HG03558 (cell line): ENCODE measurements at regions not wholly inside any gene's neighbourhood (a gene's known extent, or its start where the extent isn't known, plus 50 kb on each side); places are given as distances from the start of the nearest gene placed in this dataset.
"Not testable (repeated sequence)": the region's sequence is repeated elsewhere in the genome, so short reads cannot be mapped to it uniquely, and the experiment has no call there.

Experiments used
- ATAC-seq: cut with Tn5 transposase; IDR thresholded peaks from one replicate; pipeline ENCODE4 v1.9.1; 2021; ENCODE audit warnings: moderate number of reproducible peaks; ENCODE audit not compliant: unreplicated experiment; ENCODE audit errors: extremely low read depth

GRCh38 chr3:21042184-21042583 lies 708.8 kb downstream of the ZNF385D start:
- no peak for ATAC-seq

GRCh38 chr3:21041621-21042020 lies 709.4 kb downstream of the ZNF385D start:
- ATAC-seq: no peak

GRCh38 chr3:21036888-21037287 lies 714.1 kb downstream of the ZNF385D start:
- ATAC-seq: no peak

GRCh38 chr3:21028412-21028811 lies 722.6 kb downstream of the ZNF385D start:
- ATAC-seq: no peak

GRCh38 chr3:21024563-21024962 lies 726.4 kb downstream of the ZNF385D start:
- ATAC-seq: no peak

- ATAC-seq: no peak
These were observed 730.3 kb downstream of the ZNF385D start for GRCh38 chr3:21020681-21021080.

- ATAC-seq: no peak
These were observed 731.0 kb downstream of the ZNF385D start for GRCh38 chr3:21020043-21020442.

GRCh38 chr3:21017115-21017852 lies 733.7 kb downstream of the ZNF385D start:
- ATAC-seq: no peak

GRCh38 chr3:21013566-21013965 lies 737.4 kb downstream of the ZNF385D start:
- no peak for ATAC-seq

- no peak for ATAC-seq
These were observed 751.3 kb downstream of the ZNF385D start for GRCh38 chr3:20999661-21000060.

GRCh38 chr3:20997183-20997582 lies 753.8 kb downstream of the ZNF385D start:
- no peak for ATAC-seq

GRCh38 chr3:20990896-20991295 lies 760.1 kb downstream of the ZNF385D start:
- no peak for ATAC-seq

GRCh38 chr3:20989653-20990052 lies 761.4 kb downstream of the ZNF385D start:
- ATAC-seq: not testable (repeated sequence)

- no peak for ATAC-seq
These were observed 766.3 kb downstream of the ZNF385D start for GRCh38 chr3:20984594-20985205.

- ATAC-seq: no peak
These were observed 775.8 kb downstream of the ZNF385D start for GRCh38 chr3:20975188-20975651.

- no peak for ATAC-seq
These were observed 776.6 kb downstream of the ZNF385D start for GRCh38 chr3:20974396-20974795.

- not testable (repeated sequence) for ATAC-seq
These were observed 780.2 kb downstream of the ZNF385D start for GRCh38 chr3:20970807-20971206.

GRCh38 chr3:20967485-20967884 lies 781.5 kb upstream of the SGO1 start:
- ATAC-seq: not testable (repeated sequence)

GRCh38 chr3:20958161-20958560 lies 772.2 kb upstream of the SGO1 start:
- no peak for ATAC-seq

- no peak for ATAC-seq
These were observed 759.9 kb upstream of the SGO1 start for GRCh38 chr3:20945892-20946291.

GRCh38 chr3:20935791-20936190 lies 749.8 kb upstream of the SGO1 start:
- no peak for ATAC-seq

GRCh38 chr3:20931834-20932233 lies 745.8 kb upstream of the SGO1 start:
- ATAC-seq: no peak
